Sigmoid colon (tissue), 4 donors: ENCODE measurements at regions not wholly inside any gene's neighbourhood (a gene's known extent, or its start where the extent isn't known, plus 50 kb on each side); places are given as distances from the start of the nearest gene placed in this dataset.

ENCODE experiments used
- POLR2A ChIP-seq, 2 donors: fragments of 450-650 bp; IDR thresholded peaks; one replicate each; pipeline ENCODE4 v1.6.1; 2016; ENCODE audit warnings: antibody characterized with exemption in 2 of 2, mild to moderate bottlenecking in 2 of 2, moderate library complexity in 2 of 2
- POLR2AphosphoS5 ChIP-seq, 4 donors: sonication (generic); formaldehyde crosslinking; IDR thresholded peaks; one replicate each; pipeline ENCODE4 v1.6.1; 2017; ENCODE audit warnings: antibody characterized with exemption in 4 of 4
- TF ChIP-seq, protein P1 (sequence below), 4 experiments: fragments of 450-650 bp in 3 of 4; fragments of 200-600 bp in 1 of 4; IDR thresholded peaks; one replicate each; pipeline ENCODE4 v1.5.1; 2016 to 2019; ENCODE audit warnings: antibody characterized with exemption in 4 of 4, mild to moderate bottlenecking in 3 of 4, moderate library complexity in 2 of 4

DNA sequence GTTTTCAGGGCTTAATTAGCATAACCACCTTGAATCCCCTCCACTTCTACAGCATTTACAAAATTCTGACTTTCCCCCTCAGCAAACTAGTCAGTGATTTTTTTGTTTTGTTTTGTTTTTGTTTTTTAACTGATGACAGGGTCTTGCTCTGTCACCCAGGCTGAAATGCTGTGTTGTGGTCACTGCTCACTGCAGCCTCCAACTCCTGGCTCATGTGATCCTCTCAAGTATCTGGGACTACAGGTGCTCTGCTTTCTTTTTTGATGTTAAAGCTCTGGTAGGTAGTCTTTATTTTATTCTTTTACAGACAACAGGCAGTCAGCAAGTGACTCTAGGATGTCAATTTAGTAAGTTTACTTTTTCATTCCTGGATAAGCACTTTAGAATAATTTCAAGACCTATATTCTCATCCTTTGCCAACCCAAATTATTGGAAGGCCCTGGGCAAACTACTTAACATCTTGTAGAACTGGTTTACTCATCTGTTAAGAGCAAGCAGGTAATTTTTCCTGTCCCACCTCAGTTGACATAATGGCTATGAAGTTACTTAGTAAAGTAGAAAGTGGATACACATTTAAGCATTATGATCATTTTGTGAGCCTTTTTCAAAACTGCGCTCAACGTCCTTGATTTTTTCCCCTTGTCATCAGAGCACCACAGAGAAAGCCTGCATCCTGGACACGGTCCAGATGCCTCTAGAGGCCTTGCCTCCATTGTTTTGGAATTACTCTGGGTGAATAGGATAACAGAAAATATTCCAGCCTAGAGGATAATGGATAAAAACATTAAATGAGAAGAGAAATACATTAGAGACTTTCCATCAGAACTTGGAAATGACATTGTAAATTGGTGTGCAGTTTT is 69.9 kb upstream of the NDUFB4 start:
- TF ChIP-seq POLR2A (IDR thresholded peaks at IDR 0.05) (no peak), POLR2AphosphoS5 (IDR thresholded peaks at IDR 0.05) (no peak)
- TF ChIP-seq, protein P1, sequence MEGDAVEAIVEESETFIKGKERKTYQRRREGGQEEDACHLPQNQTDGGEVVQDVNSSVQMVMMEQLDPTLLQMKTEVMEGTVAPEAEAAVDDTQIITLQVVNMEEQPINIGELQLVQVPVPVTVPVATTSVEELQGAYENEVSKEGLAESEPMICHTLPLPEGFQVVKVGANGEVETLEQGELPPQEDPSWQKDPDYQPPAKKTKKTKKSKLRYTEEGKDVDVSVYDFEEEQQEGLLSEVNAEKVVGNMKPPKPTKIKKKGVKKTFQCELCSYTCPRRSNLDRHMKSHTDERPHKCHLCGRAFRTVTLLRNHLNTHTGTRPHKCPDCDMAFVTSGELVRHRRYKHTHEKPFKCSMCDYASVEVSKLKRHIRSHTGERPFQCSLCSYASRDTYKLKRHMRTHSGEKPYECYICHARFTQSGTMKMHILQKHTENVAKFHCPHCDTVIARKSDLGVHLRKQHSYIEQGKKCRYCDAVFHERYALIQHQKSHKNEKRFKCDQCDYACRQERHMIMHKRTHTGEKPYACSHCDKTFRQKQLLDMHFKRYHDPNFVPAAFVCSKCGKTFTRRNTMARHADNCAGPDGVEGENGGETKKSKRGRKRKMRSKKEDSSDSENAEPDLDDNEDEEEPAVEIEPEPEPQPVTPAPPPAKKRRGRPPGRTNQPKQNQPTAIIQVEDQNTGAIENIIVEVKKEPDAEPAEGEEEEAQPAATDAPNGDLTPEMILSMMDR (IDR thresholded peaks at IDR 0.05), result no peak
